Loucy (cell line): ENCODE measurements at regions not wholly inside any gene's neighbourhood (a gene's known extent, or its start where the extent isn't known, plus 50 kb on each side); places are given as distances from the start of the nearest gene placed in this dataset.

ENCODE experiments used
- H2AFZ ChIP-seq: fragments of 200-600 bp; sonication (generic); 2 replicates; pipeline ENCODE4 v1.6.0; 2016; ENCODE audit warnings: antibody characterized with exemption, mild to moderate bottlenecking, low read length, moderate library complexity
- H3F3A ChIP-seq: fragments of 200-600 bp; 2 replicates; pipeline ENCODE4 v1.6.0; 2016; ENCODE audit warnings: antibody characterized with exemption, low read depth, mild to moderate bottlenecking
- H3K27me3 ChIP-seq: fragments of 200-600 bp; sonication (generic); 2 replicates; pipeline ENCODE4 v1.6.1; 2014; ENCODE audit warnings: low read length, mild to moderate bottlenecking; ENCODE audit not compliant: insufficient read depth, poor library complexity, severe bottlenecking
- H3K36me3 ChIP-seq: fragments of 200-600 bp; sonication (generic); 2 replicates; pipeline ENCODE4 v1.6.1; 2016; ENCODE audit warnings: low read length; ENCODE audit not compliant: insufficient read depth
- H3K4me1 ChIP-seq: fragments of 200-600 bp; sonication (generic); 2 replicates; pipeline ENCODE4 v1.5.1; 2014; ENCODE audit warnings: low read length, mild to moderate bottlenecking; ENCODE audit not compliant: insufficient read depth, poor library complexity, severe bottlenecking
- H3K4me2 ChIP-seq: fragments of 200-600 bp; sonication (generic); 2 replicates; pipeline ENCODE4 v1.6.0; 2014; ENCODE audit warnings: antibody characterized with exemption, low read length, low read depth, mild to moderate bottlenecking; ENCODE audit not compliant: poor library complexity, severe bottlenecking
- H3K4me3 ChIP-seq: fragments of 200-600 bp; sonication (generic); 2 replicates; pipeline ENCODE4 v1.5.1; 2014; ENCODE audit warnings: low read length, mild to moderate bottlenecking, mixed read lengths; ENCODE audit not compliant: poor library complexity, severe bottlenecking
- H3K79me2 ChIP-seq: fragments of 200-600 bp; sonication (generic); 2 replicates; pipeline ENCODE4 v1.6.1; 2014; ENCODE audit warnings: low read length; ENCODE audit not compliant: insufficient read depth
- H3K9ac ChIP-seq: fragments of 200-600 bp; sonication (generic); 2 replicates; pipeline ENCODE4 v1.6.0; 2014; ENCODE audit warnings: mild to moderate bottlenecking, low read depth, low read length, moderate library complexity; ENCODE audit not compliant: poor library complexity, severe bottlenecking
- H3K9me2 ChIP-seq: fragments of 200-600 bp; sonication (generic); replicated peaks from 2 replicates; pipeline ENCODE4 v1.6.1; 2016; ENCODE audit warnings: low read depth, low read length, mixed read lengths
- H3K9me3 ChIP-seq: fragments of 200-600 bp; sonication (generic); 2 replicates; pipeline ENCODE4 v1.6.1; 2014; ENCODE audit warnings: mild to moderate bottlenecking, antibody characterized with exemption, low read length, low read depth; ENCODE audit not compliant: insufficient read depth
- H4K20me1 ChIP-seq: fragments of 200-600 bp; sonication (generic); 2 replicates; pipeline ENCODE4 v1.6.0; 2014; ENCODE audit warnings: antibody characterized with exemption, low read length, mild to moderate bottlenecking; ENCODE audit not compliant: insufficient read depth, poor library complexity, severe bottlenecking
- EZH2phosphoT487 ChIP-seq: fragments of 200-600 bp; IDR thresholded peaks from 2 replicates; pipeline ENCODE4 v1.6.1; 2018; ENCODE audit warnings: antibody characterized with exemption, mild to moderate bottlenecking, moderate library complexity, borderline replicate concordance
- TF ChIP-seq, protein P1 (sequence below): fragments of 200-600 bp; sonication (generic); conservative IDR thresholded peaks from 2 replicates; pipeline ENCODE4 v1.5.1; 2014; ENCODE audit warnings: mild to moderate bottlenecking, antibody characterized with exemption, low read length

GRCh38 chr16:5838071-5838470, 740.5 kb upstream of the EEF2KMT start:
- no peak overlapping the region for H3K4me2 ChIP-seq
- H3K4me3 ChIP-seq, result no peak overlapping the region
- H4K20me1 ChIP-seq, result no peaks in the 10 kb centered on the region
- TF ChIP-seq, protein P1, sequence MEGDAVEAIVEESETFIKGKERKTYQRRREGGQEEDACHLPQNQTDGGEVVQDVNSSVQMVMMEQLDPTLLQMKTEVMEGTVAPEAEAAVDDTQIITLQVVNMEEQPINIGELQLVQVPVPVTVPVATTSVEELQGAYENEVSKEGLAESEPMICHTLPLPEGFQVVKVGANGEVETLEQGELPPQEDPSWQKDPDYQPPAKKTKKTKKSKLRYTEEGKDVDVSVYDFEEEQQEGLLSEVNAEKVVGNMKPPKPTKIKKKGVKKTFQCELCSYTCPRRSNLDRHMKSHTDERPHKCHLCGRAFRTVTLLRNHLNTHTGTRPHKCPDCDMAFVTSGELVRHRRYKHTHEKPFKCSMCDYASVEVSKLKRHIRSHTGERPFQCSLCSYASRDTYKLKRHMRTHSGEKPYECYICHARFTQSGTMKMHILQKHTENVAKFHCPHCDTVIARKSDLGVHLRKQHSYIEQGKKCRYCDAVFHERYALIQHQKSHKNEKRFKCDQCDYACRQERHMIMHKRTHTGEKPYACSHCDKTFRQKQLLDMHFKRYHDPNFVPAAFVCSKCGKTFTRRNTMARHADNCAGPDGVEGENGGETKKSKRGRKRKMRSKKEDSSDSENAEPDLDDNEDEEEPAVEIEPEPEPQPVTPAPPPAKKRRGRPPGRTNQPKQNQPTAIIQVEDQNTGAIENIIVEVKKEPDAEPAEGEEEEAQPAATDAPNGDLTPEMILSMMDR, result no peak
- TF ChIP-seq EZH2phosphoT487, result no peak
- H3K36me3 ChIP-seq, result no peaks in the 10 kb centered on the region
- H3K4me1 ChIP-seq, result no peaks in the 10 kb centered on the region
- no peaks in the 10 kb centered on the region for H3K9me2 ChIP-seq
- H2AFZ ChIP-seq, result no peak overlapping the region
- no peaks in the 10 kb centered on the region for H3F3A ChIP-seq
- H3K9ac ChIP-seq, result no peak overlapping the region
- H3K79me2 ChIP-seq, result no peaks in the 10 kb centered on the region
- H3K9me3 ChIP-seq, result no peaks in the 10 kb centered on the region
- H3K27me3 ChIP-seq, result no peaks in the 10 kb centered on the region

GRCh38 chr16:5837007-5837670, 739.5 kb upstream of the EEF2KMT start:
- Histone ChIP-seq H4K20me1 (no peaks in the 10 kb centered on the region), H3F3A (no peaks in the 10 kb centered on the region), H3K4me3 (no peak overlapping the region), H3K9me3 (no peaks in the 10 kb centered on the region), H3K9ac (no peak overlapping the region), H3K4me1 (no peaks in the 10 kb centered on the region), H3K4me2 (no peak overlapping the region), H2AFZ (no peak overlapping the region), H3K9me2 (no peaks in the 10 kb centered on the region), H3K27me3 (no peaks in the 10 kb centered on the region), H3K36me3 (no peaks in the 10 kb centered on the region), H3K79me2 (no peaks in the 10 kb centered on the region)
- TF ChIP-seq, protein P1, result no peak
- TF ChIP-seq EZH2phosphoT487, result no peak

DNA sequence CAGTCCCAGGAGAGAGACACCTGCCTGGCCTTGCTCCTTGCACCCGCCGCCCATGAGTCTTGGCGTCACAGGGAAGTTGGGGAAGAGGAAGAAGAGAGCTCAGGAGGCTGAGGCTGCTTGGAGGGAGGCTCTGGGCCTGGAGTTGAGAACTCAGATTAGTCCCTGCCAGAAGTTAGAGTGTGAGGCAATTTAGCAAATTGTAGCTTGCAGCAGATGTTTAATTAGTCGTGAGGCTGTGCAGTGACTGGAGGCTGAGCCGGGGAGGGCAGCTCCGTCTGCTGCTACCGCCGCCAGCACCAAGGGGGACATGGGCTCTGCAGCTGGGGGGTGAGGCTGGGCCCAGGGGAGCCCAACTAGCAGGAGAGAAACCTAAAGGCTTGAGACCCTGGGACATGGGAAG, 738.3 kb upstream of the EEF2KMT start:
- H4K20me1 ChIP-seq, result no peaks in the 10 kb centered on the region
- no peak overlapping the region for H2AFZ ChIP-seq
- no peaks in the 10 kb centered on the region for H3K9me3 ChIP-seq
- no peaks in the 10 kb centered on the region for H3F3A ChIP-seq
- no peaks in the 10 kb centered on the region for H3K79me2 ChIP-seq
- no peaks in the 10 kb centered on the region for H3K9me2 ChIP-seq
- no peaks in the 10 kb centered on the region for H3K4me1 ChIP-seq
- no peak overlapping the region for H3K4me2 ChIP-seq
- TF ChIP-seq, protein P1, result no peak
- no peak for TF ChIP-seq EZH2phosphoT487
- H3K4me3 ChIP-seq, result no peak overlapping the region
- no peak overlapping the region for H3K9ac ChIP-seq
- H3K27me3 ChIP-seq, result no peaks in the 10 kb centered on the region
- H3K36me3 ChIP-seq, result no peaks in the 10 kb centered on the region
